WTC11 (cell line): ENCODE measurements at regions not wholly inside any gene's neighbourhood (a gene's known extent, or its start where the extent isn't known, plus 50 kb on each side); places are given as distances from the start of the nearest gene placed in this dataset.
A peak's percentile ranks its signal among the peaks of the same experiment; 100 is the strongest.

Experiments
- ATAC-seq: fragments of 200-7000 bp; cut with Tn5 transposase; 2 replicates; pipeline ENCODE4 v1.10.0; 2021; ENCODE audit warnings: mild to moderate bottlenecking, moderate library complexity
- CTCF ChIA-PET: fragments of 300-600 bp; sonication (Branson Sonifier 250); formaldehyde crosslinking; loops from one replicate; lab custom pipeline; 2021; ENCODE audit warnings: antibody characterized with exemption; lab: Charles Lee
- POLR2A ChIA-PET: fragments of 350-600 bp; sonication (Branson Sonifier 250); formaldehyde crosslinking; loops from one replicate; lab custom pipeline; 2021; ENCODE audit warnings: antibody characterized with exemption; lab: Charles Lee
- DNase-seq: peaks from one replicate; pipeline ENCODE4 v3.0.0; 2021; ENCODE audit warnings: low spot score
- H3K27ac Mint-ChIP-seq: 2 replicates; pipeline ENCODE4 v1.8.0; 2021; ENCODE audit warnings: mixed read lengths
- H3K27me3 Mint-ChIP-seq: 2 replicates; pipeline ENCODE4 v1.8.0; 2021; ENCODE audit warnings: low read depth, mild to moderate bottlenecking, moderate library complexity, mixed read lengths
- H3K36me3 Mint-ChIP-seq: 2 replicates; pipeline ENCODE4 v1.8.0; 2021; ENCODE audit warnings: mixed read lengths
- H3K4me1 Mint-ChIP-seq: 2 replicates; pipeline ENCODE4 v1.8.0; 2022; ENCODE audit warnings: mixed read lengths
- H3K4me3 Mint-ChIP-seq: 2 replicates; pipeline ENCODE4 v1.8.0; 2021; ENCODE audit warnings: mild to moderate bottlenecking, moderate library complexity, mixed read lengths
- H3K9me3 Mint-ChIP-seq: 2 replicates; pipeline ENCODE4 v1.8.0; 2021; ENCODE audit warnings: mixed read lengths
- AFF4 ChIP-seq: sonication (generic); formaldehyde crosslinking; IDR thresholded peaks from 2 replicates; pipeline ENCODE4 v1.8.1; 2023; ENCODE audit warnings: mild to moderate bottlenecking, missing genetic modification reagents, borderline replicate concordance
- CDX4 ChIP-seq: fragments of 250-450 bp; sonication (Bioruptor Pico); IDR thresholded peaks from 2 replicates; pipeline ENCODE4 v1.9.0; 2021; ENCODE audit warnings: moderate library complexity, mild to moderate bottlenecking, inconsistent platforms, borderline replicate concordance
- E2F1 ChIP-seq: sonication (generic); formaldehyde crosslinking; IDR thresholded peaks from 2 replicates; pipeline ENCODE4 v1.8.0; 2022; ENCODE audit warnings: mild to moderate bottlenecking, missing genetic modification reagents
- ELF4 ChIP-seq: sonication (generic); formaldehyde crosslinking; IDR thresholded peaks from 2 replicates; pipeline ENCODE4 v1.8.1; 2022; ENCODE audit warnings: low read depth, mild to moderate bottlenecking, moderate library complexity, missing genetic modification reagents
- FOXP4 ChIP-seq: sonication (generic); formaldehyde crosslinking; IDR thresholded peaks from 2 replicates; pipeline ENCODE4 v1.8.0; 2022; ENCODE audit warnings: mild to moderate bottlenecking, missing genetic modification reagents
- GABPB1 ChIP-seq: sonication (generic); formaldehyde crosslinking; IDR thresholded peaks from 2 replicates; pipeline ENCODE4 v1.8.1; 2023; ENCODE audit warnings: mild to moderate bottlenecking, missing genetic modification reagents
- HMGXB4 ChIP-seq: sonication (generic); formaldehyde crosslinking; IDR thresholded peaks from 2 replicates; pipeline ENCODE4 v1.8.1; 2023; ENCODE audit warnings: mild to moderate bottlenecking, moderate library complexity, missing genetic modification reagents
- JAZF1 ChIP-seq: fragments of 250-450 bp; sonication (Bioruptor Pico); IDR thresholded peaks from 2 replicates; pipeline ENCODE4 v1.9.0; 2021; ENCODE audit warnings: moderate library complexity, mild to moderate bottlenecking, inconsistent platforms
- JUN ChIP-seq: sonication (generic); formaldehyde crosslinking; IDR thresholded peaks from 2 replicates; pipeline ENCODE4 v1.8.0; 2023; ENCODE audit warnings: mild to moderate bottlenecking, missing genetic modification reagents
- NR2C2 ChIP-seq: sonication (generic); formaldehyde crosslinking; IDR thresholded peaks from 2 replicates; pipeline ENCODE4 v1.8.0; 2022; ENCODE audit warnings: mild to moderate bottlenecking, missing genetic modification reagents
- SMAD3 ChIP-seq: sonication (generic); formaldehyde crosslinking; IDR thresholded peaks from 2 replicates; pipeline ENCODE4 v1.8.0; 2022; ENCODE audit warnings: missing genetic modification reagents, mild to moderate bottlenecking, borderline replicate concordance
- SP1 ChIP-seq: sonication (generic); formaldehyde crosslinking; conservative IDR thresholded peaks from 2 replicates; pipeline ENCODE4 v1.8.1; 2022; ENCODE audit warnings: missing genetic modification reagents
- TCF7 ChIP-seq: sonication (generic); formaldehyde crosslinking; IDR thresholded peaks from 2 replicates; pipeline ENCODE4 v1.8.0; 2022; ENCODE audit warnings: mild to moderate bottlenecking, low read depth, missing genetic modification reagents, moderate library complexity
- TEAD1 ChIP-seq: sonication (generic); formaldehyde crosslinking; IDR thresholded peaks from 2 replicates; pipeline ENCODE4 v1.8.0; 2022; ENCODE audit warnings: mild to moderate bottlenecking, missing genetic modification reagents
- ZBTB21 ChIP-seq: sonication (generic); formaldehyde crosslinking; IDR thresholded peaks from 2 replicates; pipeline ENCODE4 v1.8.1; 2023; ENCODE audit warnings: mild to moderate bottlenecking, missing genetic modification reagents, borderline replicate concordance
- ZMAT4 ChIP-seq: fragments of 250-450 bp; sonication (Bioruptor Pico); IDR thresholded peaks from 2 replicates; pipeline ENCODE4 v1.9.0; 2021; ENCODE audit warnings: mild to moderate bottlenecking
- ZNF232 ChIP-seq: sonication (generic); formaldehyde crosslinking; IDR thresholded peaks from 2 replicates; pipeline ENCODE4 v1.8.0; 2022; ENCODE audit warnings: mild to moderate bottlenecking, missing genetic modification reagents
- ZNF263 ChIP-seq: sonication (generic); formaldehyde crosslinking; IDR thresholded peaks from 2 replicates; pipeline ENCODE4 v1.8.1; 2022; ENCODE audit warnings: low read depth, mild to moderate bottlenecking, moderate library complexity, missing genetic modification reagents
- ZNF281 ChIP-seq: sonication (generic); formaldehyde crosslinking; IDR thresholded peaks from 2 replicates; pipeline ENCODE4 v1.8.0; 2023; ENCODE audit warnings: mild to moderate bottlenecking, missing genetic modification reagents
- ZSCAN18 ChIP-seq: fragments of 250-450 bp; sonication (Bioruptor Pico); IDR thresholded peaks from 2 replicates; pipeline ENCODE4 v2.1.2; 2022; ENCODE audit warnings: mild to moderate bottlenecking, moderate library complexity

- POLR2A ChIA-PET: interaction anchor here (1.0 to 1.3 kb wide), 2 partner anchors 16 to 20 kb away, joined by 3 to 4 read pairs; no protein-coding TSS in a partner anchor
- CTCF ChIA-PET: interaction anchor here (0.5 to 2.5 kb wide), 5 partner anchors 54 to 180 kb away, joined by 3 to 9 read pairs (median 4); no protein-coding TSS in a partner anchor
- H3K27me3 Mint-ChIP-seq: peaks cover 83% of the 10 kb centered on the region
- ATAC-seq (peak; percentile 10), DNase-seq (peak; percentile 82)
- no peak overlapping the region for H3K27ac Mint-ChIP-seq
- peak overlapping the region; percentile 90 for H3K4me3 Mint-ChIP-seq
- peaks cover 21% of the 10 kb centered on the region for H3K4me1 Mint-ChIP-seq
- H3K9me3 Mint-ChIP-seq: no peaks in the 10 kb centered on the region
- H3K36me3 Mint-ChIP-seq: no peaks in the 10 kb centered on the region
- peak; percentile 24; the same call in 1 of the 2 replicates for TF ChIP-seq TEAD1 (CRISPR knock-in tag)
- TF ChIP-seq AFF4 (CRISPR knock-in tag): no peak
- TF ChIP-seq NR2C2: no peak
- TF ChIP-seq GABPB1 (CRISPR knock-in tag): 0 out of 2 replicates have a peak, but pooled peaks have one; percentile 56
- TF ChIP-seq E2F1 (CRISPR knock-in tag): 0 out of 2 replicates have a peak, but pooled peaks have one; percentile 32
- 0 out of 2 replicates have a peak, but pooled peaks have one; percentile 17 for TF ChIP-seq SMAD3 (CRISPR knock-in tag)
- no peak for TF ChIP-seq ZSCAN18
- TF ChIP-seq SP1 (CRISPR knock-in tag): no peak; the same call in 1 of the 2 replicates
- TF ChIP-seq ELF4: no peak
- TF ChIP-seq JAZF1 (CRISPR knock-in tag): no peak
- TF ChIP-seq CDX4: no peak
- TF ChIP-seq ZNF263: no peak
- TF ChIP-seq JUN (CRISPR knock-in tag): no peak
- TF ChIP-seq FOXP4: no peak
- 0 out of 2 replicates have a peak, but pooled peaks have one; percentile 31 for TF ChIP-seq ZNF232 (CRISPR knock-in tag)
- no peak for TF ChIP-seq ZMAT4 (CRISPR knock-in tag)
- TF ChIP-seq TCF7 (CRISPR knock-in tag): no peak
- TF ChIP-seq HMGXB4: peak; percentile 79
- TF ChIP-seq ZBTB21 (CRISPR knock-in tag): no peak
- TF ChIP-seq ZNF281: peak; percentile 9; the same call in 1 of the 2 replicates
Observed at GRCh38 chr17:81345228-81346089, 49.8 kb upstream of the BAHCC1 start.
